ENCODE measurements at regions not wholly inside any gene's neighbourhood (a gene's known extent, or its start where the extent isn't known, plus 50 kb on each side); places are given as distances from the start of the nearest gene placed in this dataset.

DNA sequence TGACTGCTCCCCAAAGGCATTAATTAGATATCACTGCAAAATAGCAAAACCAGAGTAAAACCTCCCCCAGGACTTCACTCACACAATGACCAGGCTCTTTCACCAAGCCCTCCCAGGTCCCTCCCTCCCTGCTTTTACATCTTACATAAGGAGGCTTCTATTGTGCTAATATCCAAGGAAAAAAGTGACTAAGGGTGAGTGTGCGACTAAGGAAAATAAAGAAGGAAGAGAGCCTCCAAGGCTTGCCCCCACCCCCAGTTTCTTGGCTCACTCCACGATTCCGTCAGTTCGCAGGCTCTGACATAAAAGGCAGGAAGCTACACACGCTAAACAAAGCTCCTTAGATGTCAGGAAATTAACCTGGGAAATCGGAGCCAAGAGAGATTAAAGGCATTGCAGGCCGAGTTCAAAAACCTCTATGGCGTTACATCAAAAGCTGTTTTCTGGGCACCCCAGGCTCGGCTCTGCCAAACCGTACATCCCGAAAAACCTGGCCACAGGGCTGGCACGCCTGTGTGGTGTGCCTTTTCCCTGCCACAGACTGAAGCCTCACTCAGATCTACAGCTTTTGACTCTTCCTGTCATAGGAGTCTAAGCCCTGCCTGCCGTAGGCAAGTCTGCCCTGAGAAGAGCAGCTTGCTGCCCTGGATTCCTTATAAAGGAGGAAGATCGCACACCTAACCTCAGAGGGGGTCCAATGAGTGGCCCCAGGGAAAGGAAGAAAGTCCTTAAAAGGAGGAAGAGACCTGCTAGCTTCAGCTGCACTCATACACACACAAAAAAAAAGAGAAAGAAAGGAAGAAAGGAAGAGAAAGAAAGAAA lies 67.0 kb upstream of the SERP2 start:
- DNase-seq = peak; percentile 92
- TF ChIP-seq, protein P1, sequence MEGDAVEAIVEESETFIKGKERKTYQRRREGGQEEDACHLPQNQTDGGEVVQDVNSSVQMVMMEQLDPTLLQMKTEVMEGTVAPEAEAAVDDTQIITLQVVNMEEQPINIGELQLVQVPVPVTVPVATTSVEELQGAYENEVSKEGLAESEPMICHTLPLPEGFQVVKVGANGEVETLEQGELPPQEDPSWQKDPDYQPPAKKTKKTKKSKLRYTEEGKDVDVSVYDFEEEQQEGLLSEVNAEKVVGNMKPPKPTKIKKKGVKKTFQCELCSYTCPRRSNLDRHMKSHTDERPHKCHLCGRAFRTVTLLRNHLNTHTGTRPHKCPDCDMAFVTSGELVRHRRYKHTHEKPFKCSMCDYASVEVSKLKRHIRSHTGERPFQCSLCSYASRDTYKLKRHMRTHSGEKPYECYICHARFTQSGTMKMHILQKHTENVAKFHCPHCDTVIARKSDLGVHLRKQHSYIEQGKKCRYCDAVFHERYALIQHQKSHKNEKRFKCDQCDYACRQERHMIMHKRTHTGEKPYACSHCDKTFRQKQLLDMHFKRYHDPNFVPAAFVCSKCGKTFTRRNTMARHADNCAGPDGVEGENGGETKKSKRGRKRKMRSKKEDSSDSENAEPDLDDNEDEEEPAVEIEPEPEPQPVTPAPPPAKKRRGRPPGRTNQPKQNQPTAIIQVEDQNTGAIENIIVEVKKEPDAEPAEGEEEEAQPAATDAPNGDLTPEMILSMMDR (IDR thresholded peaks at IDR 0.05) = no peak
- peaks cover 66% of the 10 kb centered on the region for H3K4me1 Mint-ChIP-seq (ENCODE audit: low read depth)
- peaks cover 1% of the 10 kb centered on the region; the same call in 1 of the 2 replicates for H3K36me3 Mint-ChIP-seq (ENCODE audit: low read depth)
- peaks cover 9% of the 10 kb centered on the region for H3K27me3 Mint-ChIP-seq (ENCODE audit: insufficient read depth)
- peak overlapping the region; percentile 62; the same call in 1 of the 2 replicates for H3K4me3 Mint-ChIP-seq
- H3K9me3 Mint-ChIP-seq = no peaks in the 10 kb centered on the region
- H3K27ac Mint-ChIP-seq = peak overlapping the region; percentile 90

DNA sequence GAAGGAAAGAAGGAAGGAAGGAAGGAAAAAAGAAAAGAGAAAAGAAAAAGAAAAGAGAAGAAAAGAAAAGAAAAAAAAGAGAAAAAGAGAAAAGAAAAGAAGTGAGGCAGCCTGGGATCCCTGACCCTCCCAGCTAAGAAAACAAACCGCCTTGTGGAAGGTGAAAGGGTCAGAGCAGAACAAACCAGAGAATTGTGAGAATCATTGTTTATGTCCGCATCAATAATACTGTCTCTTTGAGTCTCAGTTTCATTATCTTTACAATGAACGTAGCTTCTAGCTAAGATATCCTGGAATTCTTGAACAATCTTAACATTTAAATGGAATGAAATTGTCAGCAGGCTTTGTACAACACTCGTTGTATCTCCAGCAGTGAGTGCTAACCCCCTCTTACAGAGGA lies 66.4 kb upstream of the SERP2 start:
- no peak for DNase-seq
- Mint-ChIP-seq H3K4me1 (ENCODE audit: low read depth) (peaks cover 66% of the 10 kb centered on the region), H3K27ac (peak overlapping the region; percentile 90), H3K27me3 (ENCODE audit: insufficient read depth) (peaks cover 7% of the 10 kb centered on the region), H3K4me3 (no peak overlapping the region), H3K9me3 (no peaks in the 10 kb centered on the region), H3K36me3 (ENCODE audit: low read depth) (no peaks in the 10 kb centered on the region)
- TF ChIP-seq, protein P1 (IDR thresholded peaks at IDR 0.05) = no peak

DNA sequence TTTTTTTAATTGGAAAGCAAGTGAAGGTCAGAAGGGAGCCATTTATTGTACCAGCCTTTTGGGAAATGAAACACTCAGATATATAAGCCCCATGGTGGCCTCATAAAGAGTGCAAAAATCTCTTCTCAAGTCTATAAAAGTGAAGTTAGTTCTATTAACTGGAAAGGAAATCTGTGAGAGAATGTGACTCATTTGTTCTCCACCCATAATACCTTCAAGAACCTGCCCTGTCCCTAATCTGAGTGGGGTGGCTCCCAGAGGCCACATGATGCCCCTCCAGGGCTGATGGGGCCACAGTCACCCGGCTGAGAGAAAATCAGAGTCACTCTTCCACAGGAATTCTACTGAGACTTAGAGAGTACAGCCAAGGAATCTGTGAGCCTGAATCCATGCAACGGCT lies 65.8 kb upstream of the SERP2 start:
- Mint-ChIP-seq H3K4me1 (ENCODE audit: low read depth) (peaks cover 71% of the 10 kb centered on the region), H3K9me3 (no peaks in the 10 kb centered on the region), H3K4me3 (no peak overlapping the region), H3K36me3 (ENCODE audit: low read depth) (no peaks in the 10 kb centered on the region), H3K27me3 (ENCODE audit: insufficient read depth) (peaks cover 7% of the 10 kb centered on the region), H3K27ac (no peak overlapping the region; the same call in 1 of the 2 replicates)
- TF ChIP-seq, protein P1 (IDR thresholded peaks at IDR 0.05) = no peak
- DNase-seq = no peak

DNA sequence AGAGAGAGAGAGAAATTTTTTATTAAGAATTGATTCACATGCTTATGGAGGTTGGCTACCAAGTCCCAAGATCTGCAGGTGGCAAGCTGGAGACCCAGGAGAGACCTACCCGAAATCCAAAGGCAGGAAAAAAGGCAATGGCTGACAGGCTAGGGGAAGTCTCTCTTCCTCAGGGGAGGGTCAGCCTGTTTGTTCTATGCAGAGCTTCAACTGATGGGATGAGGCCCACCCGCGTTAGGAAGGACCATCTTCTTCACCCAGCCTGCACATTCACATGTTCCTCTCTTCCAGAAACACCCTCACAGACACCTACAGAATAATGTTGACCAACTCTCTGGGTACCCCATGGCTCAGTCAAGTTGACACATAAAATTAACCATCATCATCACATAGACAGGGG lies 65.3 kb upstream of the SERP2 start:
- Mint-ChIP-seq H3K9me3 (no peaks in the 10 kb centered on the region), H3K36me3 (ENCODE audit: low read depth) (no peaks in the 10 kb centered on the region), H3K4me3 (no peak overlapping the region), H3K27me3 (ENCODE audit: insufficient read depth) (peaks cover 7% of the 10 kb centered on the region), H3K27ac (no peak overlapping the region), H3K4me1 (ENCODE audit: low read depth) (peaks cover 77% of the 10 kb centered on the region)
- TF ChIP-seq, protein P1 (IDR thresholded peaks at IDR 0.05) = no peak
- no peak for DNase-seq

DNA sequence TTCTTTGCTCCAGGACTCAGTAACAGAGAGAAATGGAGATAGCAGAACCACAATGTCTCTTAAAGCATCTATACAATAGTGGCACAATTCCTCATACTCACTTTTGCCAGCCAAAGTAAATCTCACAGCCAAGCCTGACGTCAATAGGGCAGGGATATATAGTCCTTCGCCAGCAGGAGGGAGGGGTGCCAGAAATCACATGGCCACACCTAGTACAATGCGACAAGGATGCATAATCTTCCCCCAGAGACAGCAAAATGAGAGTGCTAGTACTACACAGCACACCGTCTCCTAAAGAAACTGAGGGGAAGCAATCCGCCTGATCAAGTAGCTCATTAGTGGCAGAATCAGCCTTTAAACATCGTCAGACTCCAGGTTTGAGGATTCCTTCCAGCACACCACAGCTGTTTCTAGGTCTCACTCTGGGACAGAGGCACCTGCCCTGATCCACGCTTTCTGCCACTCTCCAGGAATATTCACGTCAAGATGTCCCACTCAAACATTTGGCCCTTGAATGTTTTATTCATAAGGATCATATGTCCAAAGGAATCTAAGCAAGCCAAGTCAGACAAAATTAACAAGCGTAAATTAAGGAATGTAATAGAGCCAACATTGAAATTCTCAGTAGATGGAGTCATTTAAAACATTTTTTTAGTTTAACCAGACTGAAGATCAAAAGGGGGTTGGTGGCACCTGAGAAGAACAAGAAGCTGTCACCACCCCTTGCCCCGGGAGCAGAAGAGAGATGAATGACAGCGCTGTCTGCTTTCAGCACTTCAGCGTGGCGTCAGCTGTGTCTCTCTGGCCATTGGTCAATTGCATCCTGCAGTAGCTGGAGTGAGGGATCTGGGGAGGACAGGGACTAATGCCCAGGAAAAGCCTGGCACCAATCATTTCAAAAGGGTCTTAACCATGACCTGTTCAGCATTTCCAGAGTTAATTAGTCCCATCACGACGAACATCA lies 63.5 kb upstream of the SERP2 start:
- H3K27ac Mint-ChIP-seq = no peak overlapping the region
- TF ChIP-seq, protein P1 (IDR thresholded peaks at IDR 0.05) = no peak
- DNase-seq = no peak
- peaks cover 87% of the 10 kb centered on the region for H3K4me1 Mint-ChIP-seq (ENCODE audit: low read depth)
- H3K27me3 Mint-ChIP-seq (ENCODE audit: insufficient read depth) = peaks cover 6% of the 10 kb centered on the region
- no peak overlapping the region for H3K4me3 Mint-ChIP-seq
- no peaks in the 10 kb centered on the region for H3K36me3 Mint-ChIP-seq (ENCODE audit: low read depth)
- no peaks in the 10 kb centered on the region for H3K9me3 Mint-ChIP-seq

Data from HFFc6 (cell line).